Suppressor macrophage (primary cell): ENCODE measurements at regions not wholly inside any gene's neighbourhood (a gene's known extent, or its start where the extent isn't known, plus 50 kb on each side); places are given as distances from the start of the nearest gene placed in this dataset.
"Not testable (repeated sequence)": the region's sequence is repeated elsewhere in the genome, so short reads cannot be mapped to it uniquely, and the experiment has no call there.

Source experiments
- DNase-seq, 4 experiments: peaks; one replicate each; pipeline ENCODE4 v3.0.0-alpha.2; 2020 to 2022

DNA sequence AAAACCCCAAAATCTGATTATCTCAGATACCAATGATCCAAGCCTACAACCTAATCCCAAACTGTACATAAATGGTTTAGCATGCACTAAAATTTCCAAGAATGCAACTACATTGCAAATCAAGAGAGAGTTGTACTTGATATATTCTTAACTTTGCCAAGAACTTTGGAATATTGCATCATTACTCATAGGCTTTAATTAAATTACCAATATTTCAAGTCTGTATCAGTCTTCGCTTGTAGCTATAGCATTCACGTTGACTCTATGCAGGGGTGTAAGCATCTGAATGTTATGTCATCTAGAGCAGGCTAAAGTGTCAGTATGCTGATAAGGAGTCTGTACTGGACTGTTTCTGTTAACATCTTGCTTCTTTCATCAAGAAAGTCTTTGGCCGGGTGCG, 56.3 kb downstream of the FOXI3 start:
- DNase-seq: no peak

DNA sequence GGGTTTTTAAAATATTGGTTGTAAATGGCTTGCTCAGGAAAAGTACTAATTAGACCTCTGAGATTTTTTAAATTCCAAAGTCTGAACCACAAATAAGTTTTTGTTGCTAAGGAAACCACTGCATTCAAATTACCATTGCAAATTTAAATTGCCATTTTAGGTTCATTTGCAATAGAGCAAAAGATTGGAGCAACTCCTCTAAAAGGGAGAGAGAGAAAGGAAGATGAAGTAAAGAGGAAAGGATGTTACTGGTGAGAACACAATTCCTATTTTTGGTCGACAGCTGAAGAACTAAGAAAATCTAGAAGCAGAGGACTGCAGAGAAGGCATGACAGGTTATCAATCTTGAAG, 74.9 kb downstream of the FOXI3 start:
- no peak for DNase-seq

DNA sequence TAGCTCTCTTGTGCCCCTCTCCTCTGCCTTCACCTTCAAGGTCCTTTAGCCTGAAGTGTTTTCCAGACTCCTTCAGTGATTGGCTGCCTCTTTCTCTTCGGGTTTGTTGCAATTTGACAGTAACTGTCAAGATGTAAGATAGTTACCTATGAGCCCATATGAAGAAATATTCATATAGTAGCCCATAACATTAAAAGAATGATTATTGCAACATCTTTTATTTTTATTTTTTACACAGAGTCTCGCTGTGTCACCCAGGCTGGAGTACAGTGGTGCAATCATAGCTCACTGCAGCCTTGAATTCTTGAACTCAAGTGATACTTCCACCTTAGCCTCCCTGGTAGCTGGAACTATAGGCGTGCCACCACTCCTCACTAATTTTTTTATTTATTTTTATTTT, 80.5 kb downstream of the FOXI3 start:
- DNase-seq: no peak

DNA sequence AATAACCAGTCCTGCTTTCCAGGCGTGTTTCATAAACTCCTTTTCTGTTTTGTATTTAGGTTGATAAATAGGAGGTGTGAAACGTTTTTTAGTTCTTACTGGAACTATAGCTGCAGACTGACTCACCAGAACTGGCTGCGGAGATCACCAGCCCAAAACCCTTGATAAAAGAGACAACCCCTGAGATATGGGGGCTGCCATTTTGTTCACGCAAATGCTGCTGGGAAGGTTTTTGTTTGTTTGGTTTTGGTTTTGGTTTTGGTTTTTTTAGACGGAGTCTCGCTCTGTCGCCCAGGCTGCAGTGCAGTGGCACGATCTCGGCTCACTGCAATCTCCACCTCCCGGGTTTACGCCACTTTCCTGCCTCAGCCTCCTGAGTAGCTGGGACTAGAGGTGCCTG, 87.1 kb downstream of the FOXI3 start:
- DNase-seq: not testable (repeated sequence)

DNA sequence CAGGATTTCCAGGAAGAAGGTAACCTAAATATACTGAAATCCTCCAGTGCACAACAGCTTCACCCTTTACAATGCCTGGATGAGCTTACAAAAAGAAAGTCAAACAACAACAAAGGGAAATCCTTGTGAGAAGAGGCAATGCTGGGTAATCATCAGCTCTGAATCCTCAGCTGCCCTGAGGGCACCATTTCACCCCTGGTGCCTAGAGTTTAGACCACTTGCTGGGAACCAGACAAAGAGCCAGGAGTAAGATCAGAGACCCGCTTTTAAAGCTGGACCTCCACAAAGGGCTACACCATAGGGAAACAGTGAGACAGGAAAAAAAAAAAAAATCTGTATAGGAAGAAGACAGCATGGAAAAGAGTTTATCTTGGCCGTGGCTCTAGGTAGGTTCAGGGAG, 97.0 kb downstream of the FOXI3 start:
- DNase-seq: no peak

DNA sequence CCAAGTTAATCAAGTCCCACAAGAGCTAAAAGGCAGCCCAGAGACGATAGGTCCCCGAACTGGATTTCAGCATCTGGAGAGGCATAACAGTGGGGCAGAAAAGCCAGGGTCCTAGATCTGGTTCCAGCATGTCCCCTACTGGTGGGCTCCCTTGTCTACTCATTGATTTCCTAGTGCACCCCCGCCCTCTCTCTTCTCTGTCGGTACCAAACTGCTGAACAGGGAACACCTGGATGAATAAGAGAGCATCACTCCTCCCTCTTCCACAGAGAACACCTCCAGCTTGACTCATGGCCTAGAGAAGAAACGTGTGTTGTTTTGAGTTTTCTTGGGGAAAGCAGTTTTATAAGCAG, 101.3 kb downstream of the FOXI3 start:
- DNase-seq: no peak

DNA sequence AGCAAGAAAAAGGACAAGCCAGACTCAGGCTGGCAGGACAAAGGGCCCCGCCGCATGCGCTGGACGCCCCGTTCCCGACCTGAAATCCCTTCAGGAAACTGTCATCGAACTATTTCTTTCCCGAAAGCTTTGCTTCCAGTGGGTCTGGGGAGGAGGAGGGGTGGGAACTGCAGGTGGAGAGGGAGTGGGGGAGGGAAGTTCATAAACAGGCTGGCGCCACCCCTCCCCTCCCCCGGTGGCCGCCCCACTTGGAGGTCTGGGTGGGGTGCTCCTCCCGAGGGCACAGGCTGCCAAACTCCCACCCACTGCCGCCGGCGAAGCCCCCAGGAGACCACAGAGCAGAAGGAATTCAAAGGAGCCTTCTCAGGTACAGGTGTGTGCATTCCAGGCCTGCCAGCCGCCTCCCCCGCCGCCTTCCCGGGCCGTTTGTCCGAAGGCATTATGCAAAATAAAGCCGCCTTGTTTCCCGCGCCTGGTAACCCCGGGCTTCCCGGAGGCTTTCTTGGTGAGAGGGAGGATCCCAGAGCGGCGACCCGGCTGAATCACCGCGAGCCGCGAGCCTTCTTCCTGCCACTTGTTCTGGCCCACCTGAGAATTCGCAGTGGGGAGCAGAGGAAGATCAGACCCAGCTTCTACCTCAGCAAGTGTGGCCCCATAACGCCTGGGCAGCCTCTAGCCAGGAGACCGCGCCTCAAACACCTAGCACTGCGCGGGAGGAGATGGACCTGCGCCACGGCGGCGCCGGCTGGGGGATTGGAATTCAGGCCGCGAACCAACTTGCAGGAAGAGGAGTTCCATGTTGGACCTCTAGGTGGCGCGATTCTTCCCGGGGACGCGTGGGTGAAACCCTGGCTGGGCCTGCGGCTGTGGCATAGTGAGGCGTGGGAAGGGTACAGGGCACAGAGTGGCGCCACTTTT, 101.9 kb downstream of the FOXI3 start:
- DNase-seq: peak; percentile 59 to 77 (median 68)

DNA sequence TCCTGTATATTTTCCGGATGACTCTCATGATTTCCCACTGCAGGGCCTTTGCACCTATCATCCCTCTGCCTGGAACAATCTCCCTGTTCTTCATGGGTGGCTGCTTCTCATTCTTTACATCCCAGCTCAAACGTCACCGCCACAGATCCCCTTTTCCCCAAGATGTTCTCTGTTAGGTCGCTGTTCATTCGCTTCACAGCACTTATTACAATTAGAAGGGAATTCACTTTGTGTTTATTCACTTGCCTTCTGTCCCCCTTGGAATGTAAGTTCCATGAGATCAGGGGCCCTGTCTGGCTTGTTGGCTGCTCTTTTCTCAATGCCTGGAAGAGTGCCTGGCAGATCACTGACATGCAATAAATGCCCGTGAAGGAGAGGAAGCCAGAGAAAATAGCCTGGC, 106.7 kb downstream of the FOXI3 start:
- no peak for DNase-seq

DNA sequence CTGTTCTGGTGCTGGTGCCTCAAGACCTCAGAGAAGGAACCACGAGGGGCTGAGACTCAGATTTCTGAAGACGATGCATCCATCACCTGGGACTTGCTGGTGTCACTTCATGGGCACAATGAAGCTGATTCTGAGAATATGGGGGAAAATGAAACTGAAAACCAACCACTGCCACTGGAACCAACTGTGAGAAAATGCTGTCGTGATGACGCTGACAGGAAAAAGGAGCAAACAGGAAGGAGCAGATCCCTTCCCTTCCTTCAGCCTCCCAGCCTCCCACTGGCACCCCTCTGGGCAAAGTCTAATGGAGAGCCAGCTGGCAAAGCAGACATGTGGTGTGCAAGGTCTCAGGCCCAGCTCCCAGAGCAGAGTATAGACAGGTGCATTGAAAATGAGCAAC, 109.7 kb downstream of the FOXI3 start:
- DNase-seq: no peak

DNA sequence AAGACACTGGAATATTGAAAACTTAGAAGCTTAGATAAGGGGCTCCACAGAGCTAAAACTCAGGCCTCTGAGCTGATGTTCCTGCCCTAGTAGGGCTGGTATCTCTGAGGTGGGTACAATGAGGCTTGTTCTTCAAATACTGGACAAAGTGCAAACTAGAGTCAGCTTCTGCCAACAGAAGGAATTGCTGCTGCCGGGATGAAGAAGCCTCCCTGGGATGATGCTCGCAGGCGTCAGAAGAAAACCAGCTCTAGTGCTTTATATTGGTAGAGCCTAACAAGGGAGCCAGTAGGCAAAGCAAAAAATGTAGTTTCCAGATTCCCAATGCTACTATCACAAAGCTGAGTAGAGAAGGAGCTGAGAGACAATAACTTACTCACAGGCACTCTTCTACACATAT, 118.1 kb downstream of the FOXI3 start:
- no peak for DNase-seq

DNA sequence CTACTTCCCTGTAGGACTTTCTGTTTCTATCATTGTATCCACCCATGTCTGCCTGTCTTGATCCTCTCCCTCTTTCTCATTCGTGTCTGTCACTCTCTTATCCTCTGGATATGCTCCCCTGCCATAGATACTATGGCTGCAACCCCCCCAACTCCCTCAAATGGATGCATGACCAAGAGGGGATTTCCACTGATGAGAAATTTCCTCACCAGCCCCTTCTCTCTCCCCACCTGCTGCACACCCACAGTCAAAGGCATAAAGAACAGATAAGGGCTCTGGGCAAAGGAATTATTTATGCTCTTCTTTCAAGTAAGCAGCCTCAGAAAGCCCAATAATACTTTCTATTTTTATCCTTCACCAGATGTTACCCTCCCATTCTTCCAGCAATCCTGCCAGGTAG, 121.3 kb downstream of the FOXI3 start:
- DNase-seq: no peak

DNA sequence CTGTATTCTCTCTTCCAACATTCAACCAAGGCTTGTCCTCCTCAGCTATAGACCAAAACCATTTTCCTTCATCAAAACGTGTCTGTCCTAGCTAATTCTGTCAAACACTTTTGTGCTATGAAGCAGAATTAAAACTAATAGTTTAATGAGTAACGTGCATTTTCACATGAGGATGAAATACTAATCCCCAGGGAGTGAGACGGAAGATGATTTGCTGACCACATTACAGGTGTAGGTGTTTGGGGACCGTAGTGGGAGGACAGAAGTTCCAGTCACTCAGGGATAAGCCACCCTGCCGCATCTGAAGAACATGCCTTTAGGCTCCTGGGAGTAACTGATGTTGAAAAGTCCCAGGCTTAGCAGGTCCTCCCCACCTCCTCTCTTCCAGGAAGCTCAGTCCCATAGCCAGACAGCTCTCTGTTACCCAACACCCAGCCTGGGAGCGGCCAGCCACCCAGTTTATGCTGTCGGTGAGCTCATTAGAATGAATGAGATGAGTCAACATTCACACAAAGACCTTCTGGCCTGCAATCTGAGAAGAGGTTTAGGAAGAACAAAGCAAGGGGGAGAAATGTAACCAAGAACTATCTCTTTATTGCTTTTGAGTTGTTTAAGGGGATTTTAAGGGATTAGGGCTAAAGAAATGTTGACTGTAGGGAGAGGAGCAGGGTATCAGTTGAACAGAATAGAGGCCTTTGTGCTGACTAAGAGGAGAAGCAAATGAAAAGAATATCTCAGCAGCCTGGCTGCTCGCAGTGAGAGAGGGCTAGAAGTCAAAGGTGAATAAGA, 122.5 kb downstream of the FOXI3 start:
- DNase-seq: peak in 2 of 4 experiments; percentile 15 to 17

DNA sequence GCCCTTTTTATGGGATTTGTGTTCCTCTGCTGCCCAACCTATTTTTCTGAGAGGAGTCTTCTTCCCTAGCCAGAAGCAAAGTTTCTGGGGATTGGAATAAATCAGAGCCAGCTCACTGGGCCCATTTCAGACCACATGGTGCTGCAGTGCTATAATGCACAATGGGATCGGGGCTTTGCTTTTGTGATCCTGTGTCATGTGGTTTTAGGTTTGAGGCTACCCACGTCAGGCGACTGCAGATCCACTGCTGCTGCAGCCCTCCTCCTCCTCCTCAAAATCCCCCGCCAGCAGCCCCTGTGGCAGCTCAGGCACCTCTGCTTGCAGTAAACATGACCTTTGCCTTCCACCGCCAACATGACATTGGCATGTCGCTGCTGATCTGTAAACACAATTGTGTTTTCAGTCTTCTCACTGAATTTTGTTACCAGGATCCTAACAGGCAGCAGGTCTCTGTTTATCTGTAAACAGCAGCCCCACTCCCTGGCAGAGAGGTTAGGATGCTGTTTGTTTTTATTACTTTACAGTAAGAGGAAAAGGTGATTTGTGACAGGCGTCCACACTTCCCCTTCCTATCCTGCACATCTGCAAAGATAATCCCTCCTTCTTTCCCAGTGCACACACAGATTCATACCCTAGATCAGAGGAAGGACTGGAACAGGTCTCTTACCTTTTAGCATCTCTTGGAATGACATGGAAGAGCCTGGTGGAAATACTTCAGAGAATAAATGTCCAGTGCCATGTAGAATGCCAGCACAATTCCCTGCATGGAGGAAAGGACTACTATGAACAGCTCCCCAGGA, 130.8 kb downstream of the FOXI3 start:
- no peak for DNase-seq

DNA sequence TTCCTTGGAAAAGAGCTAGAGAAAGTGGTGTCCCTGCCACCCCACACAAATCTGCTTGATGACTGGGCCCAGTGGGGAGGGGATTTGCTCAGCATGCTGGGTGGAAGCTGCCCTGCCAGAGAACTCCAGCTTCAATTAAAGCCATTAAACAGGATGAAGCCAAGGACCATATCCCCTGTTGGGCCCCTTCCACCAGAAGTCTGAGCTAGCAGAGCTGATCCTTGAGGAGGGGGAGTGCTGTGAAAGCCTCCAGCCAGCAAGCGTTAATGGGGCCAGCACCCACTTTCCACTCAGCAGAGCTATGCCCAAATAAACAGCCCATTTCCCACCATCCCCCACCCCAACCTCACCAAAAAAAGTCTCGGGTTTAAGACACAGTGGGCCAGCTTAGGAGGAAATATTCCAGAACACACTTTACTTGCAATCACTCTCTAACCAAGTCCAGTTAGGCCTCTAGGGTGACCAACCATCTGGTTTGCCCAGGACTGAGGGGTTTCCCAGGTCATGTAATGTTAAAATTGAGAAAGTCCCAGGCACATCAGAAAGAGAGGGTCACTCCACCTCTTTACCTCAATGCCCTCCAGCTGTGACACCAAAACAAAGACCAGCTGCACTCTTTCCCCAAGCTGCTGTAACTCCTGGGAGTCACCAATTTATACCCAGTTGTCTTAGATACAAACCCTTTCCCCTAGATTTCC, 132.3 kb downstream of the FOXI3 start:
- DNase-seq: no peak

DNA sequence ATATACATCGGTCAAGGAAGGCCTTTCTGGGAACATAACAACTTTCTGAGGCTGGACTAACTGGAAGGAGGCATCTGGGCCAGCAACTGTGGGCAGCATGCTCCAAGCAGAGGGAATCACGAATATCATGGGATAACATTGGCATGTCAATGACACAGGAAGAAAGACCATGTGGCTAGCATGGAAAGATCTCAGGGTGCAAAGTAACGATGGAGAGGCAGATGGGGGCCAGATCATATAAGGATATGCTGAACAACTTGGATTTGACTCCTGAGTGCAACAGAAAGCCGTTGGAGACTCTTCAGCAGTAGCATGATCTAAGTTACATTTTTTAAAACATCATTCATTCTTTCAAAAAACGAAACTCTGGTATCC, 133.6 kb downstream of the FOXI3 start:
- no peak for DNase-seq

DNA sequence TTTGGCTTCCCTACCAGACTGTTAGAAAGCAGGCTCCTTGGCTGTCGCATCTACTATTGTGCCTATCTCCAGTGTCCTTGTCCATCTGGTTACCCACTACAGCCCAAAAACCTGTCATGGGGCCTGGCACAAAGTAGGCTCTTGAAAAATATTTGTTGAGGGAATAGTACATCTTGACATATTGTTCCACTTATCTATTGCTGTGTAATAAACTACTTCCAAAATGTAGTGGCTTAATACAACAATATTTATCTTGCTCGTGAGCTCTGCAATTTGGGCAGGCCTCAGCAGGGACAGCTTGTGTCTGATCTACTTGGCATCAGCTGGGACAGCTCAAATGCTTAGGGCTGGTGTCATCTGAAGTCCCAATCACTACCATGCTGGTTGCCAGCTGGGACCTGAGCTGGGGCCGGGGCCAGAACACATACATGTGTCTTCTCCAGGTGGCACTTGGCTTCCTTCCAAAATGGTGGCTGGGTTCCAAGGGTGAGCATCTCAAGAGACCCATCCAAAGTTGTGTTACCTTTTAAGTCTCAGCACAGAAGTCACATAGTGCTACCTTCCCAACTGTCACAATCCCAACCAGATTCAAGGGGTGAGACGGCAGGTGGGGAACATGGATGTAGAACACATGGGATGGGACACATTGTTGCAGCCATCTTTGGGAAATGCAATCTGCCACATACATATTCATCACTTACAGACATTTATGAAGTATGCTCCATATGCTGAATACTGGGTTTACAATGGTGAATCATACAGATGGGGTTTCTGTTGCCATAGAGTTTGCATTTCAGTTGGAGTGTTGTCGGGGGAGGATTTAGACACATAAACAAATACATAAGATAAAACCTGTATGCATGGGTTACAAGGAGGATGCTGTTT, 134.2 kb downstream of the FOXI3 start:
- no peak for DNase-seq

DNA sequence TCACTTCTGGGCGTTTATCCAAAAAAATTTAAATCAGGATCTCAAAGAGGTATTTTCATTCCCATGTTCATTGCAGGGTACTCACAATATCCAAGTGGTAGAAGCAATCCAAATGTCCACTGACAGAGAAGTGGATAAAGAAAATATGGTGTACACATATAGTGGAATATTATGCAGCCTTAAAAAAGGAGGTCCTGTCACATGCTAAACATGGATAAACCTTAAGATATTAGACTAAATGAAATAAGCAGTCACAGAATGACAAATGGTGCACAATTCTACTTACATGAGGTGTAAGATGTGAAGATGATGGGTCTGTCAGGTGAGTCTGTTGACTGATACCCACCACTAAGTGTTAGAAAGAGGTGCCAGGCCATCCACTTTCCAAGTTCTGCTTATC, 140.6 kb downstream of the THNSL2 start:
- no peak for DNase-seq

DNA sequence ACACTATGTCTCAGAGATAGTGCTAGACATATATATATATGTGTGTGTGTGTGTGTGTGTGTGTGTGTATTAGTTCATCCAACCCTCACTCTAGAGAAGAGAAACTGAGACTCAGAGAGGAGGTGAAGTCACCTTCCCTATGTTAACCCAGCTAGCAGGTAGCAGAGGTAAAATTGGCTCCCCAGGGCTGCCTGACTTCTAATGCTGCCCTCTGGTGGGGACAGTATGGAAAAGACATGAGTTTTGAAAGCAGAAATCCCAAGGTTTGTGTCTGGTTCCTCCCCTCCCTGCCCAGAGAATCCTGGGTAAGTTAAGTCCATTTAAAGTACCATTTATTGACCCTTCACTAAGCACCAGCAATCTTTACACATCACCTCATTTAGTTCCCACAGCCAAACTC, 137.7 kb downstream of the THNSL2 start:
- peak; percentile 43 to 77 (median 58) for DNase-seq

DNA sequence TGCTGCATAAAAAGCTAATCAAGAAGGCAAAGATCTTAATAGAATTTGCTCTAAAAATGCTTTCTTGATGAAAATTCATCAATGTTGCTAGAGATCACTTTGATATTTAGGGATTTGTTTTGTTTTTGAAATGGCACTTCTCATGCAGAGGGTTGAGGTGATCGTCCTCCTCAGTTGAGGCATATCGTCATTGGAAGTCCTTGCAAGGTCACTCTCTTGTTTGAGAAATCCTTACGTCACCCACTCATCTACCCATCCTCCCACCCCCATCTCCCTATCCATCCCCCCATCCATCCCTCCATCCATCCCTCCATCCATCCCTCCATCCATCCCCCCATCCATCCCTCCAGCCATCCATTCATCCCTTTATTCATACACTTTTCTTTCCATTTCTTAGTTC, 133.7 kb downstream of the THNSL2 start:
- DNase-seq: no peak

DNA sequence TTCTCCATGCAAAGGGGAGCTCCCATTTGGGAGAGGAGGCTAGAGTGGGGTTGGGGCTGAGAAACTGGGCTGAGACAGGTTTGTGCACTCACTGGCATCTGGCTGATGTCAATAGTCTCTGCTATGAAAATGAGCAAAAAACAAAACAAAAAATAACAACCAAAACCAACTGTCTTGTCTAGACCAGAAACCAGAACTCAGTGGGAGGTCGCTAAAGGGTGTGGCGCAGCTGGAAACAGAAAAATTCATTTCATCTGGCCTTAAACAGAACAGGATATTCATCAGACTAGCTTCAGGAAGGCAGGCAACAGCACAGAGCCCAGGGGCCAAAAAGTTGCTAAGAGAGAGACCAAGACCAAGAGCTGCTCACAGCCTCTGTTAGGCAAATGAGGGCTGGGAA, 126.1 kb downstream of the THNSL2 start:
- DNase-seq: no peak

DNA sequence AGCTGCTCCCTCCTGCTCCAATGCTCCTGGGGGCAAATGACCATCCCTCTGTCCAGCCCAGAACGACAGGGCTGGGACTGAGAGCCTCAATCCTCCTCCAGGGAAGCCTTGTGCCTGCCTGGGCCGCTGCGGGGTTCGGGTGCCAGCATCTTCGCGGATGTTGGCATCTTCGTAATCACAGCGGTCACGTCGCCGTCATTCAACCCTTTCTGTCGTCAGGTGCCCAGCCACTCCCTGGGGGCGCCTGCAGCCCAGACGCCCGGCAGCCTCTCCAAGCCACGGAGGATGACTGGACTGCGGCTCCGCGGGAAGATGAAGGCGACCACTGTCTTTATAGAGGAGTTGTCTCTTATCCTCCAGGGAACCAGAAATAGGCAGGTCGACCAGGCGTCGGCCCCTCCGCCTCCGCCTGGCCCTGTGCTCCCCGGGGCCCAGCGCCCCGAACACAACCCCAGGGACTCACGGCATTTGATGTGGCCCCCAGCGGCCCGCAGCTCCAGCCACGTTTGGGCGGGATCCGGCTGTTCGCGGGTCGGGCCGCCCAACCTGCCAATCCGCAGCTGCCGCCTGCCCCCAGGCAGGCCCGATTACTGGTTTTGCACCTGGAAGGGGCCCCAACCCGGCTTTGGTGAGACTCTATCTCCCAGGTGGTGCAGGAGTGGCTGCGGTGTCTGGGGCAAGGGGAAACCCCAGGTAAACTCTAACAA, 113.9 kb downstream of the THNSL2 start:
- DNase-seq: no peak
